ENCODE measurements at regions not wholly inside any gene's neighbourhood (a gene's known extent, or its start where the extent isn't known, plus 50 kb on each side); places are given as distances from the start of the nearest gene placed in this dataset.

DNA sequence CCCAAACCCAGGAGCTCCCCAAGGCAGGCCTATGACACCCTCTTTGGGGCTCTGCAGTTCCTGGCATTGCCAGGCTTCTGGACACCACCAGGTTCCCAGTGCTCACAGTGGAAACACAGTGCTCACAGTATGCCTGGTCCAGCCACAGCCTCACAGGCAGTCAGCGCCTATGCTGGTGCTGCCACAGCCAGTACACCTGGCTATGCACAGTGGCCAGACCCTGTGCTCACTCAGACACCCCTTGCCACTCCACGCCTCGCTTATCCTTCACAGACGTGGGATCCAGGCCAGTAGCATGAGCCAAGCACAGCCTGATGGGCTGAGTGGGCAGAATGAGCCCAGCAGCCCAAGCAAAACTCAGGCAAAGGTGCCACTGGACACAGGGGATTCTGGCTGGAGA, 579.2 kb upstream of the ADGRL2 start:
- peak overlapping the region; percentile 69; the same call in 1 of the 2 replicates for H2BK12ac ChIP-seq (ENCODE audit: low read depth, low read length)
- H3K23me2 ChIP-seq (ENCODE audit: low read depth, low read length): no peaks in the 10 kb centered on the region
- H2AFZ ChIP-seq (ENCODE audit: low read length): 0 out of 2 replicates have a peak overlapping the region, but pooled peaks have one; percentile 55
- no peak overlapping the region for H3K27ac ChIP-seq (ENCODE audit: low read depth, low read length)
- H3K14ac ChIP-seq (ENCODE audit: insufficient read length): no peak overlapping the region
- no peaks in the 10 kb centered on the region for H3K36me3 ChIP-seq (ENCODE audit: control insufficient read depth in 2 of 4, insufficient read depth in 4 of 4, low read length in 3 of 4)
- H3K9me3 ChIP-seq (ENCODE audit: insufficient read depth in 2 of 2, low read depth in 1 of 2, low read length in 1 of 2): no peaks in the 10 kb centered on the region
- H3K4me3 ChIP-seq (ENCODE audit: extremely low read depth in 1 of 4, insufficient read depth in 2 of 4, low read depth in 3 of 4, low read length in 4 of 4): no peak overlapping the region
- WGBS, 2 experiments (ENCODE audit: extremely low coverage in 1 of 2, insufficient coverage in 1 of 2, insufficient read length in 1 of 2, insufficient replicate concordance in 2 of 2, low coverage in 1 of 2, low lambda C conversion rate in 2 of 2, missing lambda C conversion rate in 1 of 2): 87% methylated on average over 4 of the region's 4 CpGs; no CpG with 5 or more reads in 1 of the 2 experiments
- no peaks in the 10 kb centered on the region for H4K20me1 ChIP-seq (replicated peaks in 1 of 2; ENCODE audit: control insufficient read depth in 1 of 2, insufficient read depth in 2 of 2, low read length in 2 of 2)
- ChIA-PET POLR2A (ENCODE audit: partially characterized antibody) (no interaction called here), CTCF (ENCODE audit: partially characterized antibody) (no interaction called here)
- no peak overlapping the region; the same call in 1 of the 2 replicates for H2BK15ac ChIP-seq (ENCODE audit: low read length)
- no peak for TF ChIP-seq ZNF274 (IDR thresholded peaks at IDR 0.05; ENCODE audit: borderline replicate concordance, extremely low read depth, low read length)
- H3K79me2 ChIP-seq (ENCODE audit: control insufficient read depth in 1 of 2, insufficient read depth in 2 of 2, low read length in 2 of 2): no peaks in the 10 kb centered on the region
- DNase-seq (ENCODE audit: low read depth in 1 of 2, low spot score in 2 of 2) (no peak), FAIRE-seq (no peak)
- H3K27me3 ChIP-seq (replicated peaks in 1 of 4; ENCODE audit: control insufficient read depth in 3 of 4, extremely low read depth in 1 of 4, insufficient read depth in 3 of 4, low read length in 3 of 4): no peaks in the 10 kb centered on the region; a peak in 1 of 7 replicates
- 0 out of 2 replicates have a peak, but pooled peaks cover 2% of the 10 kb centered on the region for H3K79me1 ChIP-seq (ENCODE audit: low read depth, low read length)
- peaks cover 0 to 8% (median 5%) of the 10 kb centered on the region in 4 experiments; a peak in 2 of 7 replicates for H3K4me1 ChIP-seq (replicated peaks in 1 of 4; ENCODE audit: control insufficient read depth in 3 of 4, insufficient read depth in 4 of 4, low read length in 3 of 4)
- H2AK5ac ChIP-seq (ENCODE audit: low read depth, low read length): no peak overlapping the region
- H3K56ac ChIP-seq (replicated peaks; ENCODE audit: insufficient read length, low read depth, low read length): no peak overlapping the region
- no peak overlapping the region for H3K23ac ChIP-seq (ENCODE audit: insufficient read length)
- no peak overlapping the region for H3K18ac ChIP-seq (ENCODE audit: extremely low read depth, low read length)
- H4K5ac ChIP-seq (ENCODE audit: insufficient read length, low read depth, low read length): no peak overlapping the region
- H4K91ac ChIP-seq (replicated peaks; ENCODE audit: insufficient read length, low read length): peak overlapping the region; percentile 45
- H3K4ac ChIP-seq (replicated peaks; ENCODE audit: insufficient read length, low read depth, low read length): no peak overlapping the region
- no peak overlapping the region for H4K8ac ChIP-seq (ENCODE audit: extremely low read depth, insufficient read depth, low read length)
- no peak overlapping the region for H3K4me2 ChIP-seq (ENCODE audit: insufficient read depth in 1 of 2, low read depth in 2 of 2, low read length in 2 of 2)
- H2BK20ac ChIP-seq (ENCODE audit: low read length): no peak overlapping the region
- H3K9ac ChIP-seq (replicated peaks in 1 of 4; ENCODE audit: extremely low read depth in 1 of 4, low read depth in 3 of 4, low read length in 3 of 4): no peak overlapping the region
- H2BK120ac ChIP-seq (replicated peaks; ENCODE audit: low read depth, low read length): no peak overlapping the region
- H2BK5ac ChIP-seq (ENCODE audit: low read depth, low read length): peak overlapping the region; percentile 14; the same call in 1 of the 2 replicates

Data from H1 (cell line).